SU-DHL-6 (cell line): ENCODE measurements at regions not wholly inside any gene's neighbourhood (a gene's known extent, or its start where the extent isn't known, plus 50 kb on each side); places are given as distances from the start of the nearest gene placed in this dataset.

Experiments
- H2AFZ ChIP-seq: fragments of 200-600 bp; sonication (generic); 2 replicates; pipeline ENCODE4 v1.6.1; 2014; ENCODE audit warnings: low read depth, mild to moderate bottlenecking, moderate library complexity, mixed read lengths, antibody characterized with exemption, low read length; ENCODE audit not compliant: severe bottlenecking
- H3F3A ChIP-seq: fragments of 200-600 bp; shearing (Covaris generic); 2 replicates; pipeline ENCODE4 v1.6.0; 2016; ENCODE audit warnings: antibody characterized with exemption, mild to moderate bottlenecking; ENCODE audit not compliant: insufficient read depth
- H3K27ac ChIP-seq: fragments of 200-600 bp; sonication (generic); 2 replicates; pipeline ENCODE4 v1.5.1; 2016; ENCODE audit warnings: low read depth, mild to moderate bottlenecking, low read length, moderate library complexity, mixed read lengths
- H3K27me3 ChIP-seq: fragments of 200-600 bp; sonication (generic), shearing (Covaris generic); 2 replicates; pipeline ENCODE4 v1.6.0; 2014; ENCODE audit warnings: mild to moderate bottlenecking, low read length
- H3K36me3 ChIP-seq: fragments of 200-600 bp; sonication (generic); 2 replicates; pipeline ENCODE4 v1.6.1; 2014; ENCODE audit warnings: mild to moderate bottlenecking, low read length, mixed read lengths
- H3K4me2 ChIP-seq: fragments of 300-600, 200-600 bp; shearing (Covaris generic), sonication (generic); 2 replicates; pipeline ENCODE4 v1.6.0; 2014; ENCODE audit warnings: low read length, low read depth, mild to moderate bottlenecking; ENCODE audit not compliant: poor library complexity, severe bottlenecking
- H3K4me3 ChIP-seq: fragments of 200-600 bp; sonication (generic); 2 replicates; pipeline ENCODE4 v1.5.1; 2014; ENCODE audit warnings: antibody characterized with exemption, low read length, mild to moderate bottlenecking, mixed read lengths; ENCODE audit not compliant: insufficient read depth, poor library complexity, severe bottlenecking
- H3K79me2 ChIP-seq: fragments of 200-600 bp; sonication (generic); 2 replicates; pipeline ENCODE4 v1.6.1; 2014; ENCODE audit warnings: mild to moderate bottlenecking, low read length, moderate library complexity; ENCODE audit not compliant: insufficient read depth
- H3K9ac ChIP-seq: fragments of 200-600 bp; sonication (generic); 2 replicates; pipeline ENCODE4 v1.7.0; 2014; ENCODE audit warnings: mild to moderate bottlenecking, low read length
- H3K9me2 ChIP-seq: fragments of 200-600 bp; sonication (generic); replicated peaks from 2 replicates; pipeline ENCODE4 v1.6.1; 2014; ENCODE audit warnings: low read length; ENCODE audit not compliant: insufficient read depth
- H3K9me3 ChIP-seq: fragments of 200-600 bp; sonication (generic); 2 replicates; pipeline ENCODE4 v1.6.1; 2014; ENCODE audit warnings: low read length, mixed read lengths; ENCODE audit not compliant: insufficient read depth
- H4K20me1 ChIP-seq: fragments of 200-600 bp; sonication (generic); 2 replicates; pipeline ENCODE4 v1.6.1; 2014; ENCODE audit warnings: low read depth, mild to moderate bottlenecking, antibody characterized with exemption, low read length, moderate library complexity, mixed read lengths
- EZH2phosphoT487 ChIP-seq: fragments of 200-600 bp; sonication (generic), shearing (Covaris generic); conservative IDR thresholded peaks from 2 replicates; pipeline ENCODE4 v1.6.1; 2018; ENCODE audit warnings: mild to moderate bottlenecking, antibody characterized with exemption, low read length, moderate library complexity, mixed read lengths
- TF ChIP-seq, protein P1 (sequence below): fragments of 200-600 bp; sonication (generic); IDR thresholded peaks from one replicate; pipeline ENCODE4 v1.5.1; 2017; ENCODE audit warnings: antibody characterized with exemption, mild to moderate bottlenecking, low read length, moderate library complexity; ENCODE audit not compliant: insufficient read depth, poor library complexity, severe bottlenecking

DNA sequence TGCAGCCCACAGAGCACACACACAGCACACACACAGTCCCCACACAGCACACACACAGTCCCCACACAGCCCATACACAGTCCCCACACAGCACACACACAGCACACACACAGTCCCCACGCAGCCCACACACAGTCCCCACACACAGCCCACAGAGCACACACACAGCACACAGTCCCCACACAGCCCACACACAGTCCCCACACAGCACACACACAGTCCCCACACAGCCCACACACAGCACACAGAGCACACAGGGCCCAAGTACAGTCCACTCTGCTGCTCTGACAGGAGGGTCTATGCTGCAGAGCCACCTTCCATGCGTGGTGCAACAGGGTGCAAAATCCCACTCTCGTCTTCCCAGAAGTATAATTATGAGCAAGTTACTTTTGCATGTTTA lies 240.5 kb upstream of the SALL3 start:
- H3K4me3 ChIP-seq: no peak overlapping the region
- no peak for TF ChIP-seq EZH2phosphoT487
- TF ChIP-seq, protein P1, sequence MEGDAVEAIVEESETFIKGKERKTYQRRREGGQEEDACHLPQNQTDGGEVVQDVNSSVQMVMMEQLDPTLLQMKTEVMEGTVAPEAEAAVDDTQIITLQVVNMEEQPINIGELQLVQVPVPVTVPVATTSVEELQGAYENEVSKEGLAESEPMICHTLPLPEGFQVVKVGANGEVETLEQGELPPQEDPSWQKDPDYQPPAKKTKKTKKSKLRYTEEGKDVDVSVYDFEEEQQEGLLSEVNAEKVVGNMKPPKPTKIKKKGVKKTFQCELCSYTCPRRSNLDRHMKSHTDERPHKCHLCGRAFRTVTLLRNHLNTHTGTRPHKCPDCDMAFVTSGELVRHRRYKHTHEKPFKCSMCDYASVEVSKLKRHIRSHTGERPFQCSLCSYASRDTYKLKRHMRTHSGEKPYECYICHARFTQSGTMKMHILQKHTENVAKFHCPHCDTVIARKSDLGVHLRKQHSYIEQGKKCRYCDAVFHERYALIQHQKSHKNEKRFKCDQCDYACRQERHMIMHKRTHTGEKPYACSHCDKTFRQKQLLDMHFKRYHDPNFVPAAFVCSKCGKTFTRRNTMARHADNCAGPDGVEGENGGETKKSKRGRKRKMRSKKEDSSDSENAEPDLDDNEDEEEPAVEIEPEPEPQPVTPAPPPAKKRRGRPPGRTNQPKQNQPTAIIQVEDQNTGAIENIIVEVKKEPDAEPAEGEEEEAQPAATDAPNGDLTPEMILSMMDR: no peak
- no peaks in the 10 kb centered on the region for H4K20me1 ChIP-seq
- H3K4me2 ChIP-seq: no peak overlapping the region
- no peaks in the 10 kb centered on the region for H3K79me2 ChIP-seq
- no peaks in the 10 kb centered on the region for H3K9me2 ChIP-seq
- no peaks in the 10 kb centered on the region for H3K36me3 ChIP-seq
- H2AFZ ChIP-seq: no peak overlapping the region
- H3F3A ChIP-seq: no peaks in the 10 kb centered on the region
- H3K27me3 ChIP-seq: no peaks in the 10 kb centered on the region
- H3K9ac ChIP-seq: no peak overlapping the region
- H3K27ac ChIP-seq: no peak overlapping the region
- no peaks in the 10 kb centered on the region for H3K9me3 ChIP-seq

DNA sequence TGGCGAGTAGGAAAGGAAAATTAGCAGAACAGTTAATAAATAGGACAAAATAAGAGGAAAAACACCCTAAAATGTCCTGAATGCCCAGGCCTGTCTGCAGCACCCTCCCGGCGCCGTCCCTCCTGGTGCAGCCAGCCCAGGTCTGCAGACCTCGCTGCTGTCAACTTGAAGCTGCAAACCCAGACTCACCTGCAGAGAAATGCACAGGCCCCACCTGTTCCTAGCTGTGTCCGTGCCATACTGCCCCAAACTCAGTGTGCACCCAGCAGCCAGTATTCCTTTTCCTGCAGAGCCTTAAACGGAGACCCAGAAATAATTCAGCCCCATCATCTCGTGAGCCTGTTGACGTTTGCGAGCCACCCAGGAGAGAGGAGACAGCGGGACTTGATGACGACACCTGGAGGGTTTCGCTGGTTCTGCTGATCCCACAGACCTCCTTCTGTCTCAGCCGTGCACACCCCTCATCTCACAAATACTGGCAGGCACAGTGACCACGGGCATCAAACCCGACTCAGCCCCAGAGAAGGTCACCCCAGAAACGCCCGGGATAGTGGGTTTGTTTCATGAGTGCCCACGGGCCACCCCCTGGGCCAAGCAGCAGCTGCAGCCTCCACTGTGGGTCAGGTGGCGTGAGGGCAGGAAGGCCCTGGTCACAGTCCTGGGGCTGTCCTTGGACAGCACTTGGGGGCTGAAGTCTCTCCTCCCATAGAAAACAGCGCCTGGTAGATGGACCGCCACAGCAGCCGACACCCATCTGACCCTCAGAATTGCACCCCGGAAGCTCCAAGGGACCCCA lies 239.5 kb upstream of the SALL3 start:
- Histone ChIP-seq H3K9ac (no peak overlapping the region), H3K9me2 (no peaks in the 10 kb centered on the region), H3K27ac (no peak overlapping the region), H3K4me2 (no peak overlapping the region), H3F3A (no peaks in the 10 kb centered on the region), H3K36me3 (no peaks in the 10 kb centered on the region), H3K4me3 (no peak overlapping the region), H2AFZ (no peak overlapping the region), H3K79me2 (no peaks in the 10 kb centered on the region), H3K9me3 (no peaks in the 10 kb centered on the region), H3K27me3 (no peaks in the 10 kb centered on the region), H4K20me1 (no peaks in the 10 kb centered on the region)
- TF ChIP-seq, protein P1: no peak
- no peak for TF ChIP-seq EZH2phosphoT487

DNA sequence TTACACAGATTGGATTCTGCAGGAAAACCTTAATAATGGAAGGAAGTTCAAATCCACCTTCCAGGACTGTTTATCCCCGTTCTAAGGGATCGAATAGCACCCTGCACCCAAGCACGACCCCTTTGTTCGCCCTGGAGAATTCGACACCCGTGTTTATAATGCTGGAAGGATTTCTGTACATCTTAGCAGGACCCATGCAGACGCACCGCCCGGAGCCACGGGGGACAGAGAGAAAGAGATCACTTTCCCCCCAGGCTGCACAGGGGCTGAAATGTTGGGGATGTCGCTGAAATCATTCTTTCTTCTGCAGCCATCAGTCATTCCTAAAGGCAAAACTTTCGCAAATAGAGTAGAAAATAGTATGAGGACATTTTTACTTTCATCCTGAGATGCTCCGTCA lies 238.7 kb upstream of the SALL3 start:
- Histone ChIP-seq H3K79me2 (no peaks in the 10 kb centered on the region), H3K36me3 (no peaks in the 10 kb centered on the region), H3F3A (no peaks in the 10 kb centered on the region), H3K27me3 (no peaks in the 10 kb centered on the region), H3K4me3 (no peak overlapping the region), H3K9me3 (no peaks in the 10 kb centered on the region), H2AFZ (no peak overlapping the region), H3K9ac (no peak overlapping the region), H4K20me1 (no peaks in the 10 kb centered on the region), H3K4me2 (no peak overlapping the region), H3K9me2 (no peaks in the 10 kb centered on the region), H3K27ac (no peak overlapping the region)
- no peak for TF ChIP-seq EZH2phosphoT487
- TF ChIP-seq, protein P1: no peak
